Mesodermal cell (in vitro differentiated cells): ENCODE measurements at regions not wholly inside any gene's neighbourhood (a gene's known extent, or its start where the extent isn't known, plus 50 kb on each side); places are given as distances from the start of the nearest gene placed in this dataset.

Source experiments
- H3K27ac ChIP-seq: 2 replicates; pipeline ENCODE4 v1.7.0; 2013; ENCODE audit warnings: mild to moderate bottlenecking, low read depth, low read length, moderate library complexity; ENCODE audit not compliant: severe bottlenecking
- H3K36me3 ChIP-seq: 2 replicates; pipeline ENCODE4 v1.7.1; 2013; ENCODE audit warnings: mild to moderate bottlenecking, low read length, moderate library complexity; ENCODE audit not compliant: control insufficient read depth, insufficient read depth
- H3K4me1 ChIP-seq: one replicate; pipeline ENCODE4 v1.7.1; 2013; ENCODE audit warnings: mild to moderate bottlenecking, low read length; ENCODE audit not compliant: insufficient read depth, control insufficient read depth, poor library complexity, severe bottlenecking
- H3K4me3 ChIP-seq: 2 replicates; pipeline ENCODE4 v1.7.0; 2013; ENCODE audit warnings: low read length, control low read depth, mild to moderate bottlenecking; ENCODE audit not compliant: insufficient read depth, poor library complexity, severe bottlenecking; ENCODE audit errors: extremely low read depth
- H3K9me3 ChIP-seq: 2 replicates; pipeline ENCODE4 v1.7.1; 2013; ENCODE audit warnings: mild to moderate bottlenecking, low read length, moderate library complexity; ENCODE audit not compliant: control insufficient read depth
- WGBS, 2 experiments: methylation state at CpG; one replicate each; pipeline ENCODE4 v1.1.5; 2013; ENCODE audit warnings: missing lambda C conversion rate in 2 of 2; ENCODE audit not compliant: insufficient coverage in 2 of 2; 5-methylcytosine and 5-hydroxymethylcytosine counted together

DNA sequence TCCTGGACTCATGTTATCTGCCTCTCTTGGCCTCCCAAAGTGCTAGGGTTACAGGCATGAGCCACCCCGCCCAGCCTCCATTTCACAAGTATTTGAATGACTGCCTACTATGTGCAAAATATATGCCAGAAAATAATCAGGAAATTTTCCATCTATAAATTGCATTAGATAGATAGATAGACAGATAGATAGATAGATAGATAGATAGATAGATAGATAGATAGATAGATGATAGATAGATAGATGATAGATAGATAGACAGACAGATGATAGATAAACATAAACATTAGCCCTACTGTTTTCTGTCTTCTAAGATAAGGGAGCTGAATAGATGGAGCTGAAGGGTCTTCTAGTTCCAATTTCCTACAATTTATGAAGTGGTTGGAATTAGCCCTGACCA is 87.4 kb upstream of the TRIM2 start:
- no CpG with 5 or more reads among the region's 1 CpG for WGBS, 2 experiments
- no peaks in the 10 kb centered on the region for H3K36me3 ChIP-seq
- no peak overlapping the region for H3K4me3 ChIP-seq
- peaks cover 13% of the 10 kb centered on the region for H3K4me1 ChIP-seq
- no peak overlapping the region for H3K27ac ChIP-seq
- no peaks in the 10 kb centered on the region for H3K9me3 ChIP-seq

DNA sequence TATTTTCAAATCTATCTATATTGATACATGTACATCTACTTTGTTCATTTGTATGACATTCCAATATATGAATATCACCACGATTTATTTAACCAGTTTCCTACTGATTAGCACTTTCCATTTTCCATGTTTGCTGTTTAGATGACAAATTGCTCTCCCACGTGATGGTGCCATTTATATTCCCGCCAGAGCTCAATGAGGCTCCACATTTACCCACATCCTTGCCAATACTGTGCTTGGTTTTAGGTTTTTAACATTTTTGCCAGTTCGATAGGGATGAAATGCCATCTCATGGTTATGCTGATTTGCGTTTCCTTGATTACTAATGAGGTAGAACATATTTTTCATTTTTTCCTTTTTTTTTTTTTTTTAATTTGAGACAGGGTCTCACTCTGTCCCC is 86.7 kb upstream of the TRIM2 start:
- Histone ChIP-seq H3K4me1 (peaks cover 13% of the 10 kb centered on the region), H3K9me3 (no peaks in the 10 kb centered on the region), H3K4me3 (no peak overlapping the region), H3K36me3 (no peaks in the 10 kb centered on the region), H3K27ac (no peak overlapping the region)
- 59 to 89% methylated on average over 2 to 3 of the region's 5 CpGs for WGBS, 2 experiments

DNA sequence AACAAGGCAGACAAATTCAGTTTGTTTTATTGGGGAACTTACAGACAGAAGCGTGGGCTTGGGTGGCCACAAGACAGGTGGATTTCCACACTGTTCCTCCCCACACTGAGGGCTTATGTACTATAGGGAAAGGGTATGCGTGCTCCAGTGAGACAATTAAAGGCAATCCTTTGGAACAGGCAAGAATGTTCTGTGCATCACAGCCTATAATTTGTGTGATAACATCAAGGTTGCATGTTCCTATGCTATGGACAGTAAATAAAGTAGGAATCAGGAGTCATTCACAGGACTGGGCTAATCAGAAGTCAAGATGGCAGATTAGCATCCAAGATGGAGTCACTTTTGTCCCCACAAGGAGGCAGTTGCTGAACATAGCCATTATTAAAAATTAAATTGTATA is 84.6 kb upstream of the TRIM2 start:
- H3K4me1 ChIP-seq, result peaks cover 13% of the 10 kb centered on the region
- no peak overlapping the region for H3K27ac ChIP-seq
- no peaks in the 10 kb centered on the region for H3K36me3 ChIP-seq
- 79 to 100% methylated on average over 2 of the region's 2 CpGs for WGBS, 2 experiments
- no peaks in the 10 kb centered on the region for H3K9me3 ChIP-seq
- H3K4me3 ChIP-seq, result no peak overlapping the region

DNA sequence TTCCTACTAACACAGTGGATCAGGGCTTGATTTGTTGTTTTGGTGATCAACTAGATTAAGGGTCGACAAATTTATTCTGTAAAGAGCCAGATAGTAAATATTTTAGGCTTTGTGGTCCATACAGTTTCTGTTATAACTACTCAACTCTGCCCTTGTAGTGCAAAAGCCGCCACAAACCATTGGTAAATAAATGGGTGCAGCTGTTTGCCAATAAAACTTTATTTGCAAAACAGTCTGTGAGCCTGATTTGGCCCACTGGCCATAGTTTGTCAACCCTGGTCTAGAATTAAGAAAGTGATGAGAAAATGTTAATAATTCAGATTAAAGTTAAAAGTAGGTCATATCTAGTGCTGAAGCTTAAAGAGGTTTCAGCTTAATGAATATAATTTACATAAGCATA is 84.0 kb upstream of the TRIM2 start:
- WGBS, 2 experiments, result 87% methylated on average over 2 of the region's 2 CpGs; no CpG with 5 or more reads in 1 of the 2 experiments
- H3K9me3 ChIP-seq, result no peaks in the 10 kb centered on the region
- no peak overlapping the region for H3K4me3 ChIP-seq
- peaks cover 9% of the 10 kb centered on the region for H3K4me1 ChIP-seq
- no peak overlapping the region for H3K27ac ChIP-seq
- H3K36me3 ChIP-seq, result no peaks in the 10 kb centered on the region

DNA sequence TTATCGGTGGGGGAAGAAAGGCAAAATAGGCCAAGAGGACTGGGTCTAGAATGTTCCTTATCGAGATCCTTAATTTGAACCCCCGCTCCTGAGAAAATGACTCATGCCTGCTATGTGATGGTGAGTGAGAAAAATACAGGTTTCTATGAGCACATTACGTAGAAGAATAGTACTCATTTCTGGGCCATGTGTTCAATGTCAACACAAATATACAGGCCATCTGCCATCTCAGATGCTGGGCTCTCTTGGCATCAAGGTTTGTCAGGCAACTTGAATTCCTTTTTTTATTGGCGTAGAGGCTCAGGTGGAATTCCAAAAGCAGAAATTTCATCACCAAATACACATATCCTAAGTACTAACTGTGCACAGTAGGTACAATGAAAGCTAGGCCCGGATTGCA is 81.4 kb upstream of the TRIM2 start:
- H3K36me3 ChIP-seq, result no peaks in the 10 kb centered on the region
- H3K9me3 ChIP-seq, result no peaks in the 10 kb centered on the region
- WGBS, 2 experiments, result 87 to 100% methylated on average over 3 to 4 of the region's 6 CpGs
- H3K4me3 ChIP-seq, result no peak overlapping the region
- H3K4me1 ChIP-seq, result no peaks in the 10 kb centered on the region
- no peak overlapping the region for H3K27ac ChIP-seq

DNA sequence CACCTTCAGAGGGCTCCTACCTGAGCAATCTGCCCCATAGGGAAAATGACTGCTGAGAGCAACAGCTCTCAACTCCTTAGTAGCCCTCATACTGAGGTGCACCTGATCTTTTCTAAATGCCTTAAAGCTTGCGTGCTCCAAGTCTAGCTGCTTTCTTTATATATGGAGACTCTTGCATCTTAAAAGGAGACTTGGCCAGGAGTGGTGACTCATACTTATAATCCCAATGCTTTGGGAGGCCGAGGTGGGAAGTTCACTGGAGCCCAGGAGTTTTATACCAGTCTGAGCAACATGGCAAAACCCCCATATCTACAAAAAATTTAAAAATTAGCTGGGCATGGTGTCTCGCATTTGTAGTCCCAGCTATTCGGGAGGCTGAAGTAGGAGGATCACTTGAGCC is 78.1 kb upstream of the TRIM2 start:
- 92 to 94% methylated on average over 2 to 3 of the region's 4 CpGs for WGBS, 2 experiments
- H3K27ac ChIP-seq, result no peak overlapping the region

DNA sequence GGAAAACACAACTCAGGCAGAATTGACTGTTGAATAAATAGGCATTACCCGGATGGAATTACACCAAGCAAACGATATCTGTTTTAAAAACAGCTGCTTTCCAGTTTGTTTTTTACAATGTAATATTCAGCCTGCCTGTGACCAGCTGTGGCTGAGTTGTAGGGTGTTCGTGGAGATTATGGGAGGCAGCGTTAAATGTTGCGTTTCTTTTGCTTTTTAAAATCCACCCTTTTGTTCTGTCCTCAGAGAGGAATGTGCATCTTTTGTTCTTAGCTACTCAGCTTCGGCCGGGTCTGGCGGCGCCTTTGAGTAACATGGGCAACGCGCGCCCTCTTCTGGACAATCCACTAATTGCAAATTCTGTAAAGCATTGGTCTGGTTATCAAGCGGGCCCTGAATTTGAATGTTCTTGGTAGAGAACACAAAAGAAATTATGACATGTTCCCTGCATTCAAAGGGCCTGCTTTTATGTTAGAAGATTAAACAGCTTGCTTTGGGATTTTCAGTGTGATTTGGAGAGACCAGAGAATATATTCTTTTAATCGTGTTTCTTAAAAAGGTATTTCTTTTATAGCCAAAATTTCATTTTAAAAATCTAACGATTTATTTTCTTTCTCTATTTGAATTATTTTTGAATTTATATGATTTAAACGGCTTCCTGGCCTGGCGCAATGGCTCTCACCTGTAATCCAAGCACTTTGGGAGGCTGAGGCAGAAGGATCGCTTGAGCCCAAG is 76.3 kb upstream of the TRIM2 start:
- Histone ChIP-seq H3K4me3 (no peak overlapping the region), H3K9me3 (no peaks in the 10 kb centered on the region), H3K36me3 (no peaks in the 10 kb centered on the region), H3K4me1 (no peaks in the 10 kb centered on the region), H3K27ac (no peak overlapping the region)
- WGBS, 2 experiments, result 15 to 46% methylated on average over 5 to 10 of the region's 18 CpGs

More for the DNA sequence above, 78.1 kb upstream of the TRIM2 start:
- Histone ChIP-seq H3K9me3 (no peaks in the 10 kb centered on the region), H3K36me3 (no peaks in the 10 kb centered on the region), H3K4me1 (no peaks in the 10 kb centered on the region), H3K4me3 (no peak overlapping the region)

DNA sequence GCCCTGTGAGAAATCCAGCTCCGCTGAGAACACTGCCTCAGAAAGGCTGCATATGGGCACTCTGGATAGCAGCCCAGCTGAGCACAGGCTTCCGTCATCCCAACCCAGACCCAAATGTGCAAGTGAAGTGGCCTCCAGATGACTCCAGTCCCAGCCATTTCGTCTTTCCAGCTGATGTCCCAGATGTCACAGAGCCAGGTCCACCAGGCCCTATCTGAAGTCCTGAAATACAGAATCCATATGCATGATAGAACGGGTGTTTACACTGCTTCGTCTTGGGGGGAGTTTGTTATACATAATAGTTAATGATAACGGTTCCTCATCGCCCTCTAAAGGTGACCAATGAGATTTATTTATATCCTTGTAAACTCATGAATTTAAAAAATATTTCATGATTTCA is 72.6 kb upstream of the TRIM2 start:
- Histone ChIP-seq H3K27ac (no peak overlapping the region), H3K4me3 (no peak overlapping the region), H3K4me1 (no peaks in the 10 kb centered on the region), H3K9me3 (no peaks in the 10 kb centered on the region), H3K36me3 (no peaks in the 10 kb centered on the region)
- WGBS, 2 experiments, result 88 to 100% methylated on average over 3 of the region's 7 CpGs

DNA sequence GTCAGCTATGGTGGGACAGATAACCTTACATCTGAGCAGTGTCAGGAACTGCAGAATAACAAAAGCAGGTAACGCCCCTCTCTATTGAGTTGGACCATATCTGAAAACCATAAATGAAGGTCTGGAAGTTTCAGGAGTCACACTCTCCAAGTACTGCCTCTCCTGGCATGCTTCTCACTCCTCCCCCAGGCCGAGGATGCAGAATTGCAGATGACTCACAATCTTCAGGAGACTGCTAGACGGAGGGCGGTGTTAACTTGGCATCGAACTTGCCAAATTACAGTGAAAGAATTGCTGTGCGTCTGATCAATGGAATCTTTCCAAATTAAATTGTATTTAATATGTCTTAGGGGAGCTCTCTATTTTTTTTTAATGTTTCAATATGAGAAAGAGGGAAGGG is 67.1 kb upstream of the TRIM2 start:
- Histone ChIP-seq H3K9me3 (no peaks in the 10 kb centered on the region), H3K27ac (no peak overlapping the region), H3K36me3 (no peaks in the 10 kb centered on the region), H3K4me1 (peaks cover 4% of the 10 kb centered on the region), H3K4me3 (no peak overlapping the region)
- WGBS, 2 experiments, result 76 to 78% methylated on average over 5 to 6 of the region's 6 CpGs

DNA sequence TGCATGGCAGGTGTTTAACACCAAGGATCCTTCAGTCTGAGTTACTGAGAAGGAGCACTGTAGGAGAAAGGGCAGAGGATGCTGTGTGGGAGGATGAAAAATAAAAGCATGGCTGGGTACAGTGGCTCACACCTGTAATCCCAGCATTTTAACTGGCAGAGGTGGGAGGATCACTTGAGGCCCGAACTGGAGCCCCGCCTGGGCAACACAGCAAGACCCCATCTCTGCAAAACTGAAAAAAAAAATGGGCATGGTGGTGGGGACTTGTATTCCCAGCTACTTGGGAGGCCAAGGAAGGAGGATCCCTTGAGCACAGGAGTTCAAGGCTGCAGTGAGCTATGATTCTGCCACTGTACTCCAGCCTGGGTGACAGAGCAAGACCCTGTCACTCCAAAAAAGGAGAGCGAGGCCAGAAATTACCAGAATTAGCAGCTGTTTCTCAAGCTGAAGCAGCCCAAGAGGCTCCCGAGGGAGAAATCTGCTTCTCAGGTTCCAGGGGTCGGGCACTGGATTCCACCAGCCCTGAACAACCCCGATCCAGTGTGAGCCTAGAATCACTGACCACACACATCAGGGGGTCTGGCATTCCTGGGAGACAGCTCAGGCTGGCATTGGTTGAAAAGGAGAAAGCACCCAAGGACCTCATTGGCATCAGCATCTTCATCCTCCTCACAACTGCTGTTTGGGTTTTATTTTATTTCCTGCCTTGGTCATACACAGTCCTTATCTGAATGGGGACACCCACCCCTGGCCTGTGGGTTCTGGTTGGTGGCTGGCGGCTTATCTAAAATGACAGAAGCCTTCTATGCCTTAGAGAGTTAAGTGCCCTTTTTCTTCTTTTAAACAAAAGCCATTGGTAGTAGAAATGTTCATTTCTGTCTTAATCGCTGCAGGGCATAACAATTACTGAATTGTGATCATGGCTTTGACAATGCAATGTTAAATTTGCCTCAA is 66.3 kb upstream of the TRIM2 start:
- Histone ChIP-seq H3K36me3 (no peaks in the 10 kb centered on the region), H3K9me3 (no peaks in the 10 kb centered on the region), H3K27ac (no peak overlapping the region), H3K4me1 (peaks cover 4% of the 10 kb centered on the region), H3K4me3 (no peak overlapping the region)
- WGBS, 2 experiments, result 87 to 94% methylated on average over 2 to 7 of the region's 8 CpGs

DNA sequence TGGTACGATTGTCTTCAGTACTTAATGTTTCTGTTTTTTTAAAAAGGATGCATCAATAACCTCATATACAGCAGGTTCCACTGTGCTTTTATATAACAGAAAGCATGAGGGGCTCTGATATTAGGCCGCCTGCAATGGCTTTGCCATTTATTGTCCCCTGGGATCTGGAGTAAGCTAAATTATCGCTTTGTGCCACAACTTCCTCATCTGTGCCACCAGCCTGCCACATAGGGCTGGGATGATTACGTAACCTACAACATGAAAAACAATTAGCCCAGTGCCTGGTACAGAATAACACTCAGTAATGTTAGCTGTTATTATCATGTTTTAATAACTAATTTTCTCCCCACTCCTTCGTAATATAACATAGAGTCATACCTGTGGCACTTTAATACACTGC is 65.5 kb upstream of the TRIM2 start:
- H3K9me3 ChIP-seq, result no peaks in the 10 kb centered on the region
- no peak overlapping the region for H3K4me3 ChIP-seq
- H3K4me1 ChIP-seq, result peaks cover 10% of the 10 kb centered on the region
- 83 to 92% methylated on average over 2 of the region's 5 CpGs for WGBS, 2 experiments
- no peaks in the 10 kb centered on the region for H3K36me3 ChIP-seq
- H3K27ac ChIP-seq, result no peak overlapping the region
